Fibroblast of villous mesenchyme (primary cell): ENCODE measurements at regions not wholly inside any gene's neighbourhood (a gene's known extent, or its start where the extent isn't known, plus 50 kb on each side); places are given as distances from the start of the nearest gene placed in this dataset.
"Not testable (repeated sequence)": the region's sequence is repeated elsewhere in the genome, so short reads cannot be mapped to it uniquely, and the experiment has no call there.

Source experiments
- DNase-seq: peaks from one replicate; pipeline ENCODE4 v3.0.0-alpha.2; 2010; ENCODE audit warnings: low read depth
- H3K4me3 ChIP-seq: 2 replicates; pipeline ENCODE4 v1.5.1; 2011; ENCODE audit warnings: low read depth, mild to moderate bottlenecking, low read length
- CTCF ChIP-seq: IDR thresholded peaks from 2 replicates; pipeline ENCODE4 v1.5.1; 2012; ENCODE audit warnings: low read depth, mild to moderate bottlenecking, low read length; ENCODE audit not compliant: insufficient read depth

GRCh38 chr2:236915726-236916125, 170.0 kb upstream of the COPS8 start:
- H3K4me3 ChIP-seq: no peak overlapping the region
- no peak for DNase-seq
- no peak for TF ChIP-seq CTCF

- TF ChIP-seq CTCF: no peak
- H3K4me3 ChIP-seq: no peak overlapping the region
- DNase-seq: no peak
These were observed 169.5 kb upstream of the COPS8 start for GRCh38 chr2:236916181-236916580.

- H3K4me3 ChIP-seq: no peak overlapping the region
- no peak for DNase-seq
- TF ChIP-seq CTCF: no peak
These were observed 169.0 kb upstream of the COPS8 start for GRCh38 chr2:236916651-236917050.

DNA sequence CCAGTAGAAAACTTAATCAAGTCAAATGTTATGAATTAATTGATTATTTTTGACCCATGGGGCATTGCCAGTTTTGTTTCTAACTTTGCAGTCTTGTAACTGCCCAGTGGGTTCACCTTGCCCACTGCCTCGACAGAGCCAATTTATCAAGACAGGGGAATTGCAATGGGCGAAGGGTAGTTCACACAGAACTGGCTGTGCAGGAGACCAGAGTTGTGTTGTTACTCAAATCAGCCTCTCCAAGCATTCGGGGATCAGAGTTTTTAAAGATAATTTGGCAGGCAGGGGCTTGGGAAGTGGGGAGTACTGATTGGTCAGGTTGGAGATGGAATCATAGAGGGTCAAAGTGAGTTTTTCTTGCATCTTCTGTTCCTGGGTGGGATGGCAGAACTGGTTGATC, 168.5 kb upstream of the COPS8 start:
- TF ChIP-seq CTCF: no peak
- no peak for DNase-seq
- H3K4me3 ChIP-seq: no peak overlapping the region

GRCh38 chr2:236918545-236918944, 167.1 kb upstream of the COPS8 start:
- H3K4me3 ChIP-seq: no peak overlapping the region
- no peak for TF ChIP-seq CTCF
- DNase-seq: no peak

DNA sequence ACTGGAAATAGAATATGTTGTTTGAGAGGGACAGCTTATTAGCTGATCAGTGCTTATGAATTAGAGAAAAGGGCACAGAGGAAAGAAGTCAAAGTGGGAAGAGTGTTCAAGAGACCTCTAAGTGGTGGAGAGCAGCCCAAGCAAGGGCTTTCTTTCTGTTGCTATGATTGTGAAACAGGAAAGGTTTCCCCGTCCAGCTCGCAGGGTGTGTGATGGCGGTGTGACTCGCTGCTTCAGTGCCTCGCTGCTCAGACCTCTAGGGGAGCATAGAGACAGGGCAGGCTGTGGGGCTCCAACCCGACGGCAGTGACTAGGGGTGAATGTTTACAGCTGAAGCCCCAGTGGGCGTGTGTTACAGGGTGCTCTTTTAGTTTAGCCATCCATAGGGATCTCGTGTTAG, 166.5 kb upstream of the COPS8 start:
- no peak overlapping the region for H3K4me3 ChIP-seq
- peak; percentile 16 for DNase-seq
- TF ChIP-seq CTCF: no peak

GRCh38 chr2:236919801-236920379, 165.8 kb upstream of the COPS8 start:
- not testable (repeated sequence) for DNase-seq, H3K4me3 ChIP-seq

- H3K4me3 ChIP-seq: no peak overlapping the region
- DNase-seq: no peak
- TF ChIP-seq CTCF: no peak
These were observed 163.6 kb upstream of the COPS8 start for GRCh38 chr2:236922061-236922460.
